ENCODE measurements at regions not wholly inside any gene's neighbourhood (a gene's known extent, or its start where the extent isn't known, plus 50 kb on each side); places are given as distances from the start of the nearest gene placed in this dataset.

- Histone ChIP-seq H4K91ac (replicated peaks; ENCODE audit: insufficient read length, low read length) (no peak overlapping the region), H3K4me3 (ENCODE audit: extremely low read depth in 1 of 4, insufficient read depth in 2 of 4, low read depth in 3 of 4, low read length in 4 of 4) (no peak overlapping the region), H3K56ac (replicated peaks; ENCODE audit: insufficient read length, low read depth, low read length) (no peak overlapping the region), H4K20me1 (replicated peaks in 1 of 2; ENCODE audit: control insufficient read depth in 1 of 2, insufficient read depth in 2 of 2, low read length in 2 of 2) (no peaks in the 10 kb centered on the region), H4K8ac (ENCODE audit: extremely low read depth, insufficient read depth, low read length) (no peak overlapping the region), H2BK15ac (ENCODE audit: low read length) (no peak overlapping the region), H3K14ac (ENCODE audit: insufficient read length) (no peak overlapping the region), H3K9me3 (ENCODE audit: insufficient read depth in 2 of 2, low read depth in 1 of 2, low read length in 1 of 2) (no peaks in the 10 kb centered on the region), H3K9ac (replicated peaks in 1 of 4; ENCODE audit: extremely low read depth in 1 of 4, low read depth in 3 of 4, low read length in 3 of 4) (no peak overlapping the region), H2AFZ (ENCODE audit: low read length) (no peak overlapping the region), H3K18ac (ENCODE audit: extremely low read depth, low read length) (no peak overlapping the region), H3K27me3 (replicated peaks in 1 of 4; ENCODE audit: control insufficient read depth in 3 of 4, extremely low read depth in 1 of 4, insufficient read depth in 3 of 4, low read length in 3 of 4) (no peaks in the 10 kb centered on the region), H2BK120ac (replicated peaks; ENCODE audit: low read depth, low read length) (no peak overlapping the region), H4K5ac (ENCODE audit: insufficient read length, low read depth, low read length) (no peak overlapping the region), H3K4me2 (ENCODE audit: insufficient read depth in 1 of 2, low read depth in 2 of 2, low read length in 2 of 2) (no peak overlapping the region), H3K36me3 (ENCODE audit: control insufficient read depth in 2 of 4, insufficient read depth in 4 of 4, low read length in 3 of 4) (no peaks in the 10 kb centered on the region), H3K79me1 (ENCODE audit: low read depth, low read length) (no peaks in the 10 kb centered on the region), H2BK20ac (ENCODE audit: low read length) (no peak overlapping the region), H2AK5ac (ENCODE audit: low read depth, low read length) (no peak overlapping the region), H3K4me1 (replicated peaks in 1 of 4; ENCODE audit: control insufficient read depth in 3 of 4, insufficient read depth in 4 of 4, low read length in 3 of 4) (no peaks in the 10 kb centered on the region; a peak in 1 of 7 replicates), H2BK12ac (ENCODE audit: low read depth, low read length) (no peak overlapping the region), H3K23ac (ENCODE audit: insufficient read length) (no peak overlapping the region), H2BK5ac (ENCODE audit: low read depth, low read length) (no peak overlapping the region), H3K4ac (replicated peaks; ENCODE audit: insufficient read length, low read depth, low read length) (no peak overlapping the region), H3K79me2 (ENCODE audit: control insufficient read depth in 1 of 2, insufficient read depth in 2 of 2, low read length in 2 of 2) (no peaks in the 10 kb centered on the region), H3K27ac (ENCODE audit: low read depth, low read length) (no peak overlapping the region), H3K23me2 (ENCODE audit: low read depth, low read length) (no peaks in the 10 kb centered on the region; the same call in 1 of the 2 replicates)
- FAIRE-seq, result no peak
- CTCF ChIA-PET (ENCODE audit: partially characterized antibody), result interaction anchor here (0.6 to 2.6 kb wide), 4 partner anchors 14 to 500 kb away, joined by 3 to 8 read pairs (median 3); no protein-coding TSS in a partner anchor
- WGBS, 2 experiments (ENCODE audit: extremely low coverage in 1 of 2, insufficient coverage in 1 of 2, insufficient read length in 1 of 2, insufficient replicate concordance in 2 of 2, low coverage in 1 of 2, low lambda C conversion rate in 2 of 2, missing lambda C conversion rate in 1 of 2), result 90% methylated on average over 2 of the region's 2 CpGs; no CpG with 5 or more reads in 1 of the 2 experiments
- no peak for DNase-seq (ENCODE audit: low read depth in 1 of 2, low spot score in 2 of 2)
- POLR2A ChIA-PET (ENCODE audit: partially characterized antibody), result no interaction called here
- no peak for TF ChIP-seq MAX (IDR thresholded peaks at IDR 0.05)
Measured at GRCh38 chr7:136184719-136185118, 207.6 kb upstream of the MTPN start.
